Right lobe of liver (tissue), 6 donors: ENCODE measurements at regions not wholly inside any gene's neighbourhood (a gene's known extent, or its start where the extent isn't known, plus 50 kb on each side); places are given as distances from the start of the nearest gene placed in this dataset.

Source experiments
- ATAC-seq, 4 donors: fragments of 200-7000 bp; cut with Tn5 transposase; one replicate each; pipeline ENCODE4 v1.9.1; 2020; ENCODE audit warnings: mild to moderate bottlenecking in 4 of 4, moderate library complexity in 4 of 4
- DNase-seq, 3 donors: peaks; one replicate each; pipeline ENCODE4 v3.0.0-alpha.2; 2020
- H3K27ac ChIP-seq, 3 donors: fragments of 200-600 bp; one replicate each; pipeline ENCODE4 v1.8.0; 2022
- H3K27me3 ChIP-seq, 2 donors: fragments of 200-600 bp; one replicate each; pipeline ENCODE4 v1.8.0; 2022
- H3K36me3 ChIP-seq, 4 donors: fragments of 200-600 bp; sonication (generic) in 1 of 4; one replicate each; pipeline versions ENCODE4 v1.5.1 to v1.8.0; 2017 to 2022; ENCODE audit warnings: control low read depth in 1 of 4
- H3K4me1 ChIP-seq, 4 donors: fragments of 200-600 bp; sonication (generic) in 1 of 4; one replicate each; pipeline versions ENCODE4 v1.5.1 to v1.8.0; 2017 to 2022; ENCODE audit warnings: control low read depth in 1 of 4
- H3K4me3 ChIP-seq, 3 donors: fragments of 200-600 bp; one replicate each; pipeline ENCODE4 v1.8.0; 2022
- H3K9me3 ChIP-seq, 4 donors: fragments of 200-600 bp; sonication (generic) in 1 of 4; one replicate each; pipeline versions ENCODE4 v1.5.1 to v1.8.0; 2017 to 2022; ENCODE audit warnings: control low read depth in 1 of 4
- CTCF ChIP-seq, 4 donors: fragments of 200-600 bp in 3 of 4; fragments of 450-650 bp in 1 of 4; IDR thresholded peaks; one replicate each; pipeline versions ENCODE4 v1.5.1 to v1.8.0; 2016 to 2022; ENCODE audit warnings: antibody characterized with exemption in 4 of 4, mild to moderate bottlenecking in 2 of 4
- POLR2A ChIP-seq: fragments of 450-650 bp; IDR thresholded peaks from one replicate; pipeline ENCODE4 v1.6.1; 2017; ENCODE audit warnings: antibody characterized with exemption, mild to moderate bottlenecking
- WGBS: methylation state at CpG from one replicate; pipeline ENCODE4 v1.1.6; 2018; ENCODE audit warnings: low coverage, low lambda C conversion rate; ENCODE audit not compliant: insufficient coverage; ENCODE audit errors: missing lambda C conversion rate; 5-methylcytosine and 5-hydroxymethylcytosine counted together
- intact Hi-C, 2 donors: fragments of 100-400 bp; cut with DNase I; formaldehyde crosslinking; loops; one replicate each; pipeline versions ENCODE4 v1.11.2 to v1.14.1; 2022
- donor health status: DM: no; HTN: yes; CAD: no.
- donor health status: DM: no; HTN: no; CAD: no.
- donor health status: DM: no; HTN: no; CAD: no.
- donor health status: DM: no; HTN: yes; CAD: no.
- donor health status: DM: no; HTN: yes; CAD: no.

- Histone ChIP-seq H3K9me3 (no peaks in the 10 kb centered on the region), H3K27me3 (no peaks in the 10 kb centered on the region), H3K4me3 (no peak overlapping the region), H3K4me1 (no peaks in the 10 kb centered on the region), H3K36me3 (no peaks in the 10 kb centered on the region), H3K27ac (no peak overlapping the region)
- 49% methylated on average over 2 of the region's 2 CpGs for WGBS
- DNase-seq (no peak), ATAC-seq (no peak)
- intact Hi-C loops: no loop called here
- no peak for TF ChIP-seq CTCF (IDR thresholded peaks at IDR 0.05)
- TF ChIP-seq POLR2A: no peak
These were observed 1289.9 kb upstream of the B3GALT2 start for GRCh38 chr1:194476351-194476750.

GRCh38 chr1:194474701-194475100, 1288.3 kb upstream of the B3GALT2 start:
- intact Hi-C loops: no loop called here
- H3K27ac ChIP-seq: no peak overlapping the region
- no peak for TF ChIP-seq CTCF (IDR thresholded peaks at IDR 0.05)
- no peak for TF ChIP-seq POLR2A
- 41% methylated on average over 3 of the region's 3 CpGs for WGBS
- DNase-seq (no peak), ATAC-seq (no peak)
- no peaks in the 10 kb centered on the region for H3K27me3 ChIP-seq
- H3K4me1 ChIP-seq: no peaks in the 10 kb centered on the region
- H3K9me3 ChIP-seq: no peaks in the 10 kb centered on the region
- H3K36me3 ChIP-seq: no peaks in the 10 kb centered on the region
- no peak overlapping the region for H3K4me3 ChIP-seq

GRCh38 chr1:194473766-194474165, 1287.4 kb upstream of the B3GALT2 start:
- ATAC-seq (no peak), DNase-seq (no peak)
- Histone ChIP-seq H3K27me3 (no peaks in the 10 kb centered on the region), H3K9me3 (no peaks in the 10 kb centered on the region), H3K36me3 (no peaks in the 10 kb centered on the region), H3K4me3 (no peak overlapping the region), H3K4me1 (no peaks in the 10 kb centered on the region), H3K27ac (no peak overlapping the region)
- intact Hi-C loops: no loop called here
- no peak for TF ChIP-seq POLR2A
- no peak for TF ChIP-seq CTCF (IDR thresholded peaks at IDR 0.05)
- WGBS: 49% methylated on average over 2 of the region's 2 CpGs

GRCh38 chr1:194469282-194469681, 1282.9 kb upstream of the B3GALT2 start:
- intact Hi-C loops: no loop called here
- H3K4me3 ChIP-seq: no peak overlapping the region
- no peaks in the 10 kb centered on the region for H3K4me1 ChIP-seq
- no peaks in the 10 kb centered on the region for H3K27me3 ChIP-seq
- 22% methylated on average over 1 of the region's 1 CpG for whole genome bisulfite sequencing
- no peaks in the 10 kb centered on the region for H3K9me3 ChIP-seq
- no peak overlapping the region for H3K27ac ChIP-seq
- TF ChIP-seq POLR2A (no peak), CTCF (IDR thresholded peaks at IDR 0.05) (no peak)
- H3K36me3 ChIP-seq: no peaks in the 10 kb centered on the region
- DNase-seq (no peak), ATAC-seq (no peak)

- DNase-seq (no peak), ATAC-seq (no peak)
- no peaks in the 10 kb centered on the region for H3K27me3 ChIP-seq
- 16% methylated on average over 4 of the region's 4 CpGs for WGBS
- intact Hi-C loops: no loop called here
- H3K9me3 ChIP-seq: no peaks in the 10 kb centered on the region
- no peaks in the 10 kb centered on the region for H3K4me1 ChIP-seq
- H3K4me3 ChIP-seq: no peak overlapping the region
- no peak overlapping the region for H3K27ac ChIP-seq
- H3K36me3 ChIP-seq: no peaks in the 10 kb centered on the region
- no peak for TF ChIP-seq POLR2A
- peak in 1 of 4 donors; percentile 7 for TF ChIP-seq CTCF (IDR thresholded peaks at IDR 0.05)
These were observed 1280.3 kb upstream of the B3GALT2 start for GRCh38 chr1:194466706-194467105.
